Stromal cell of bone marrow (primary cell): ENCODE measurements at regions not wholly inside any gene's neighbourhood (a gene's known extent, or its start where the extent isn't known, plus 50 kb on each side); places are given as distances from the start of the nearest gene placed in this dataset.
"Not testable (repeated sequence)": the region's sequence is repeated elsewhere in the genome, so short reads cannot be mapped to it uniquely, and the experiment has no call there.

Experiments used
- DNase-seq: peaks from one replicate; pipeline ENCODE4 v3.0.0-alpha.2; 2012; ENCODE audit warnings: low read depth

GRCh38 chr3:139199421-139200010 is 144.3 kb upstream of the MRPS22 start:
- DNase-seq = peak; percentile 2

GRCh38 chr3:139201446-139202225 is 142.2 kb upstream of the MRPS22 start:
- no peak for DNase-seq

GRCh38 chr3:139202226-139202958 is 141.4 kb upstream of the MRPS22 start:
- no peak for DNase-seq

GRCh38 chr3:139202959-139203349 is 140.9 kb upstream of the MRPS22 start:
- no peak for DNase-seq

- no peak for DNase-seq
Observed at GRCh38 chr3:139203752-139204151, 140.1 kb upstream of the MRPS22 start.

GRCh38 chr3:139204728-139205127 is 139.1 kb upstream of the MRPS22 start:
- peak; percentile 13 for DNase-seq

GRCh38 chr3:139213936-139214335 is 129.9 kb upstream of the MRPS22 start:
- DNase-seq = no peak

- no peak for DNase-seq
Observed at GRCh38 chr3:139216958-139217357, 126.9 kb upstream of the MRPS22 start.

- no peak for DNase-seq
Observed at GRCh38 chr3:139217633-139218032, 126.2 kb upstream of the MRPS22 start.

GRCh38 chr3:139218046-139218445 is 125.8 kb upstream of the MRPS22 start:
- DNase-seq = no peak

- DNase-seq = no peak
Observed at GRCh38 chr3:139219463-139219862, 124.4 kb upstream of the MRPS22 start.

GRCh38 chr3:139222100-139222657 is 121.6 kb upstream of the MRPS22 start:
- DNase-seq = no peak

- no peak for DNase-seq
Observed at GRCh38 chr3:139225548-139225947, 118.3 kb upstream of the MRPS22 start.

GRCh38 chr3:139226731-139227130 is 117.1 kb upstream of the MRPS22 start:
- DNase-seq = no peak

- DNase-seq = no peak
Observed at GRCh38 chr3:139227165-139227564, 116.7 kb upstream of the MRPS22 start.

GRCh38 chr3:139227827-139228226 is 116.0 kb upstream of the MRPS22 start:
- no peak for DNase-seq

GRCh38 chr3:139230391-139230790 is 113.4 kb upstream of the MRPS22 start:
- DNase-seq = peak; percentile 6

- no peak for DNase-seq
Observed at GRCh38 chr3:139231555-139232281, 112.1 kb upstream of the MRPS22 start.

- DNase-seq = not testable (repeated sequence)
Observed at GRCh38 chr3:139232341-139232740, 111.5 kb upstream of the MRPS22 start.

- DNase-seq = no peak
Observed at GRCh38 chr3:139234491-139234890, 109.3 kb upstream of the MRPS22 start.

- no peak for DNase-seq
Observed at GRCh38 chr3:139235192-139235591, 108.6 kb upstream of the MRPS22 start.

- peak; percentile 5 for DNase-seq
Observed at GRCh38 chr3:139236336-139236735, 107.5 kb upstream of the MRPS22 start.
